H1 (cell line): ENCODE measurements at regions not wholly inside any gene's neighbourhood (a gene's known extent, or its start where the extent isn't known, plus 50 kb on each side); places are given as distances from the start of the nearest gene placed in this dataset.

Source experiments
- CTCF ChIA-PET: fragments of 300-600 bp; sonication (Branson Sonifier 250); formaldehyde crosslinking; loops from one replicate; lab custom pipeline; 2021; ENCODE audit not compliant: partially characterized antibody; lab: Charles Lee
- POLR2A ChIA-PET: fragments of 300-600 bp; sonication (Branson Sonifier 250); formaldehyde crosslinking; loops from one replicate; lab custom pipeline; 2021; ENCODE audit warnings: inconsistent platforms; ENCODE audit not compliant: partially characterized antibody; lab: Charles Lee
- DNase-seq, 2 experiments: peaks; one replicate each; pipeline versions ENCODE4 v3.0.0 to v3.0.0-alpha.2; 2010 to 2022; ENCODE audit warnings: low spot score in 2 of 2, low read depth in 1 of 2, mixed read lengths in 1 of 2
- FAIRE-seq: peaks from 2 replicates; lab custom pipeline; 2011; peaks lifted over from hg19 to GRCh38; lab: Jason Lieb, UNC
- H2AFZ ChIP-seq: 2 replicates; pipeline ENCODE4 v1.8.1; 2012; ENCODE audit warnings: low read length, inconsistent platforms
- H2AK5ac ChIP-seq: 2 replicates; pipeline ENCODE4 v1.6.1; 2013; ENCODE audit warnings: low read depth, low read length
- H2BK120ac ChIP-seq: replicated peaks from 2 replicates; pipeline ENCODE3; 2013; ENCODE audit warnings: low read depth, low read length, inconsistent platforms
- H2BK12ac ChIP-seq: 2 replicates; pipeline ENCODE4 v1.6.1; 2013; ENCODE audit warnings: low read depth, low read length
- H2BK15ac ChIP-seq: 2 replicates; pipeline ENCODE4 v1.6.1; 2013; ENCODE audit warnings: low read length
- H2BK20ac ChIP-seq: 2 replicates; pipeline ENCODE4 v1.6.1; 2013; ENCODE audit warnings: low read length
- H2BK5ac ChIP-seq: 2 replicates; pipeline ENCODE4 v1.6.1; 2013; ENCODE audit warnings: low read depth, low read length
- H3K14ac ChIP-seq: 2 replicates; pipeline ENCODE4 v1.6.1; 2013; ENCODE audit warnings: inconsistent platforms; ENCODE audit not compliant: insufficient read length
- H3K18ac ChIP-seq: 2 replicates; pipeline ENCODE4 v1.6.1; 2013; ENCODE audit warnings: low read length; ENCODE audit errors: extremely low read depth
- H3K23ac ChIP-seq: 2 replicates; pipeline ENCODE4 v1.6.1; 2013; ENCODE audit warnings: inconsistent platforms; ENCODE audit not compliant: insufficient read length
- H3K23me2 ChIP-seq: 2 replicates; pipeline ENCODE4 v1.6.1; 2013; ENCODE audit warnings: low read depth, low read length
- H3K27ac ChIP-seq: 2 replicates; pipeline ENCODE4 v1.6.1; 2011; ENCODE audit warnings: low read depth, low read length, inconsistent platforms
- H3K27me3 ChIP-seq, 4 experiments: replicated peaks in 1 of 4; 1 replicate in 1 of 4; 2 replicates in 3 of 4; pipeline versions ENCODE4 v1.6.1 to v1.8.1; 2011 to 2013; ENCODE audit warnings: low read length in 3 of 4, mild to moderate bottlenecking in 3 of 4, inconsistent platforms in 2 of 4, mixed read lengths in 2 of 4, moderate library complexity in 1 of 4; ENCODE audit not compliant: control insufficient read depth in 3 of 4, insufficient read depth in 3 of 4; ENCODE audit errors: extremely low read depth in 1 of 4
- H3K36me3 ChIP-seq, 4 experiments: 2 replicates each; pipeline versions ENCODE4 v1.6.1 to v1.8.1; 2011 to 2013; ENCODE audit warnings: mild to moderate bottlenecking in 4 of 4, low read length in 3 of 4, moderate library complexity in 2 of 4, control low read depth in 1 of 4, inconsistent platforms in 1 of 4; ENCODE audit not compliant: insufficient read depth in 4 of 4, control insufficient read depth in 2 of 4
- H3K4ac ChIP-seq: replicated peaks from 2 replicates; pipeline ENCODE3; 2013; ENCODE audit warnings: low read length, low read depth, mixed read lengths, inconsistent platforms; ENCODE audit not compliant: insufficient read length
- H3K4me1 ChIP-seq, 4 experiments: replicated peaks in 1 of 4; 1 replicate in 1 of 4; 2 replicates in 3 of 4; pipeline versions ENCODE4 v1.6.1 to v1.8.1; 2011 to 2013; ENCODE audit warnings: low read length in 3 of 4, inconsistent platforms in 2 of 4, mixed read lengths in 1 of 4; ENCODE audit not compliant: insufficient read depth in 4 of 4, control insufficient read depth in 3 of 4
- H3K4me2 ChIP-seq, 2 experiments: 2 replicates each; pipeline versions ENCODE4 v1.6.1 to v1.8.1; 2011 to 2013; ENCODE audit warnings: low read depth in 2 of 2, low read length in 2 of 2, control low read depth in 1 of 2, inconsistent platforms in 1 of 2, mild to moderate bottlenecking in 1 of 2; ENCODE audit not compliant: insufficient read depth in 1 of 2
- H3K4me3 ChIP-seq, 4 experiments: fragments of 200-600, 300-600 bp in 1 of 4; sonication (generic), shearing (Covaris generic), sonication (Bioruptor Twin) in 1 of 4; 2 replicates each; pipeline versions ENCODE4 v1.5.1 to v1.8.1; 2011 to 2016; ENCODE audit warnings: low read length in 4 of 4, low read depth in 3 of 4, control low read depth in 2 of 4, inconsistent platforms in 2 of 4, mild to moderate bottlenecking in 2 of 4, mixed read lengths in 1 of 4, moderate library complexity in 1 of 4; ENCODE audit not compliant: insufficient read depth in 2 of 4; ENCODE audit errors: extremely low read depth in 1 of 4
- H3K56ac ChIP-seq: replicated peaks from 2 replicates; pipeline ENCODE3; 2013; ENCODE audit warnings: low read depth, mild to moderate bottlenecking, mixed read lengths, low read length, inconsistent platforms; ENCODE audit not compliant: insufficient read length
- H3K79me1 ChIP-seq: 2 replicates; pipeline ENCODE4 v1.6.1; 2013; ENCODE audit warnings: low read depth, low read length, control low read depth
- H3K79me2 ChIP-seq, 2 experiments: 2 replicates each; pipeline versions ENCODE4 v1.6.1 to v1.8.1; 2012 to 2013; ENCODE audit warnings: low read length in 2 of 2, mild to moderate bottlenecking in 2 of 2, inconsistent platforms in 1 of 2; ENCODE audit not compliant: insufficient read depth in 2 of 2, control insufficient read depth in 1 of 2
- H3K9ac ChIP-seq, 4 experiments: replicated peaks in 1 of 4; 1 replicate in 1 of 4; 2 replicates in 3 of 4; pipeline versions ENCODE4 v1.6.1 to v1.8.1; 2011 to 2013; ENCODE audit warnings: low read depth in 3 of 4, low read length in 3 of 4, control low read depth in 2 of 4, mild to moderate bottlenecking in 2 of 4, moderate library complexity in 2 of 4, inconsistent platforms in 1 of 4; ENCODE audit errors: extremely low read depth in 1 of 4
- H3K9me3 ChIP-seq, 2 experiments: 2 replicates each; pipeline versions ENCODE4 v1.6.1 to v1.8.1; 2012 to 2013; ENCODE audit warnings: mild to moderate bottlenecking in 2 of 2, moderate library complexity in 2 of 2, control low read depth in 1 of 2, inconsistent platforms in 1 of 2, low read depth in 1 of 2, low read length in 1 of 2, mixed read lengths in 1 of 2; ENCODE audit not compliant: insufficient read depth in 2 of 2
- H4K20me1 ChIP-seq, 2 experiments: replicated peaks in 1 of 2; 2 replicates each; pipeline versions ENCODE3 to v1.8.1; 2011 to 2013; ENCODE audit warnings: inconsistent platforms in 2 of 2, low read length in 2 of 2, mild to moderate bottlenecking in 1 of 2; ENCODE audit not compliant: insufficient read depth in 2 of 2, control insufficient read depth in 1 of 2
- H4K5ac ChIP-seq: 2 replicates; pipeline ENCODE4 v1.6.1; 2013; ENCODE audit warnings: low read length, low read depth, mixed read lengths, inconsistent platforms; ENCODE audit not compliant: insufficient read length
- H4K8ac ChIP-seq: 2 replicates; pipeline ENCODE4 v1.8.0; 2013; ENCODE audit warnings: mild to moderate bottlenecking, moderate library complexity, low read length, inconsistent platforms; ENCODE audit not compliant: insufficient read depth; ENCODE audit errors: extremely low read depth
- H4K91ac ChIP-seq: replicated peaks from 2 replicates; pipeline ENCODE3; 2013; ENCODE audit warnings: low read length, mixed read lengths, inconsistent platforms; ENCODE audit not compliant: insufficient read length
- ATF3 ChIP-seq: IDR thresholded peaks from 2 replicates; pipeline ENCODE4 v1.6.1; 2011; ENCODE audit warnings: low read depth, mild to moderate bottlenecking, low read length; ENCODE audit not compliant: insufficient read depth
- BACH1 ChIP-seq: IDR thresholded peaks from 2 replicates; pipeline ENCODE4 v1.6.1; 2012; ENCODE audit warnings: low read length, improper control_type of control experiment
- CBX5 ChIP-seq: fragments of 300-800, 300-1000 bp; sonication (generic); IDR thresholded peaks from 2 replicates; pipeline ENCODE4 v1.7.1; 2016; ENCODE audit warnings: antibody characterized with exemption, low read length, low read depth
- CEBPB ChIP-seq: IDR thresholded peaks from 2 replicates; pipeline ENCODE4 v1.6.1; 2012; ENCODE audit warnings: low read depth, low read length
- CHD2 ChIP-seq: IDR thresholded peaks from 2 replicates; pipeline ENCODE4 v1.6.1; 2012; ENCODE audit warnings: low read length, improper control_type of control experiment
- CREB1 ChIP-seq: IDR thresholded peaks from 2 replicates; pipeline ENCODE4 v1.6.1; 2012; ENCODE audit warnings: inconsistent platforms
- CTCF ChIP-seq, 3 experiments: IDR thresholded peaks; 1 replicate in 2 of 3; 2 replicates in 1 of 3; pipeline versions ENCODE4 v1.5.1 to v1.6.1; 2011; ENCODE audit warnings: low read length in 3 of 3, mild to moderate bottlenecking in 3 of 3, inconsistent platforms in 2 of 3, low read depth in 1 of 3, moderate library complexity in 1 of 3; ENCODE audit not compliant: insufficient read depth in 1 of 3; ENCODE audit errors: control extremely low read depth in 1 of 3
- RNF2 ChIP-seq: fragments of 200-900, 300-1000 bp; sonication (generic); IDR thresholded peaks from 2 replicates; pipeline ENCODE4 v1.7.1; 2016; ENCODE audit warnings: borderline replicate concordance, low read depth, mild to moderate bottlenecking, antibody characterized with exemption, low read length; ENCODE audit not compliant: poor library complexity, severe bottlenecking; ENCODE audit errors: missing control alignments
- RXRA ChIP-seq: IDR thresholded peaks from 2 replicates; pipeline ENCODE4 v1.6.1; 2011; ENCODE audit warnings: low read depth, mild to moderate bottlenecking, low read length, moderate library complexity; ENCODE audit not compliant: insufficient read depth
- SIRT6 ChIP-seq: IDR thresholded peaks from one replicate; pipeline ENCODE4 v1.7.1; 2012; ENCODE audit warnings: low read length, inconsistent platforms
- SUZ12 ChIP-seq: fragments of 200-600 bp; sonication (generic); IDR thresholded peaks from 2 replicates; pipeline ENCODE4 v1.6.1; 2012; ENCODE audit warnings: mild to moderate bottlenecking, inconsistent platforms, low read length, moderate library complexity, mixed read lengths
- TAF7 ChIP-seq: optimal IDR thresholded peaks from 2 replicates; pipeline ENCODE3; 2011; ENCODE audit warnings: low read depth, mild to moderate bottlenecking, inconsistent platforms, low read length, moderate library complexity, borderline replicate concordance
- WGBS, 2 experiments: shearing (Covaris generic) in 1 of 2; methylation state at CpG; one replicate each; pipeline versions ENCODE4 v1.1.6 to v1.1.7; 2013 to 2015; ENCODE audit warnings: low lambda C conversion rate in 2 of 2, mixed read lengths in 2 of 2, inconsistent platforms in 1 of 2, low coverage in 1 of 2, missing lambda C conversion rate in 1 of 2; ENCODE audit not compliant: insufficient replicate concordance in 2 of 2, insufficient coverage in 1 of 2, insufficient read length in 1 of 2; ENCODE audit errors: extremely low coverage in 1 of 2, missing lambda C conversion rate in 1 of 2; 5-methylcytosine and 5-hydroxymethylcytosine counted together

GRCh38 chr2:239889641-239890121, 135.5 kb downstream of the NDUFA10 start:
- Histone ChIP-seq H3K4me1 (no peaks in the 10 kb centered on the region), H3K4me2 (no peak overlapping the region), H3K4ac (no peak overlapping the region), H3K18ac (no peak overlapping the region), H3K23ac (no peak overlapping the region), H4K91ac (no peak overlapping the region), H3K14ac (no peak overlapping the region), H3K56ac (no peak overlapping the region), H3K36me3 (no peaks in the 10 kb centered on the region), H3K27ac (no peak overlapping the region), H3K23me2 (no peaks in the 10 kb centered on the region; the same call in 1 of the 2 replicates), H3K9me3 (peaks cover 0 to 6% of the 10 kb centered on the region in 2 experiments; a peak in 1 of 4 replicates), H2AK5ac (no peak overlapping the region), H2BK5ac (no peak overlapping the region), H2BK120ac (no peak overlapping the region), H3K79me2 (no peaks in the 10 kb centered on the region), H2BK20ac (no peak overlapping the region), H2AFZ (no peak overlapping the region), H2BK15ac (no peak overlapping the region), H4K5ac (no peak overlapping the region), H3K79me1 (no peaks in the 10 kb centered on the region), H3K4me3 (no peak overlapping the region), H3K27me3 (no peaks in the 10 kb centered on the region), H4K8ac (no peak overlapping the region; the same call in 1 of the 2 replicates), H2BK12ac (no peak overlapping the region), H3K9ac (no peak overlapping the region), H4K20me1 (no peaks in the 10 kb centered on the region)
- FAIRE-seq, result no peak
- WGBS, 2 experiments, result 93% methylated on average over 9 of the region's 9 CpGs; no CpG with 5 or more reads in 1 of the 2 experiments
- POLR2A ChIA-PET, result no interaction called here
- DNase-seq, result no peak
- CTCF ChIA-PET, result no interaction called here
- TF ChIP-seq RXRA (no peak), CBX5 (no peak), CTCF (IDR thresholded peaks at IDR 0.05; ENCODE audit: control extremely low read depth in 1 of 3, insufficient read depth in 1 of 3, low read depth in 1 of 3, low read length in 3 of 3) (no peak), CREB1 (no peak), SUZ12 (no peak), SIRT6 (no peak), TAF7 (no peak), CEBPB (no peak), CHD2 (no peak), BACH1 (no peak), RNF2 (no peak), ATF3 (no peak)
